NCI-H2171 (cell line): ENCODE measurements at regions not wholly inside any gene's neighbourhood (a gene's known extent, or its start where the extent isn't known, plus 50 kb on each side); places are given as distances from the start of the nearest gene placed in this dataset.
"Not testable (repeated sequence)": the region's sequence is repeated elsewhere in the genome, so short reads cannot be mapped to it uniquely, and the experiment has no call there.

ENCODE experiments used
- DNase-seq: peaks from one replicate; lab custom pipeline; 2025; lab: John Stamatoyannopoulos, UW

DNA sequence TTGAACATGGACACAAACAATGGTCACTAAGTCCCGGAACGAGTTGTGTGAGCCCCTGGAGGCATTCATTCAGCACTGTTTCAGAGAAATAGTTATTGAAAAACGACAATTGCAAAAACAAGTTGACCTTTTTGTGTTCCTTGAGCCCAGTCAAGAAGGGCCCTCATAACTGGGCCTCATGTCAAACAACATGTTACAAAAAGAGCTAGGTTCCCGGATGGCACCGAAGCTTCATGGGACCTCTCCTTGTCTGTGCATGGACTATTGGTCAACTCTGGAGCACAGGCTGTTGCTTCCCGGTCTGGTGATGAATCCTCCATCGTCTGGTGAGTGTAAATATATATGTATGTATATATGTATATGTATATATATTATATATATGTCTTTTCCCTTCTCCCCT is 176.6 kb downstream of the ALG10 start:
- DNase-seq = no peak

DNA sequence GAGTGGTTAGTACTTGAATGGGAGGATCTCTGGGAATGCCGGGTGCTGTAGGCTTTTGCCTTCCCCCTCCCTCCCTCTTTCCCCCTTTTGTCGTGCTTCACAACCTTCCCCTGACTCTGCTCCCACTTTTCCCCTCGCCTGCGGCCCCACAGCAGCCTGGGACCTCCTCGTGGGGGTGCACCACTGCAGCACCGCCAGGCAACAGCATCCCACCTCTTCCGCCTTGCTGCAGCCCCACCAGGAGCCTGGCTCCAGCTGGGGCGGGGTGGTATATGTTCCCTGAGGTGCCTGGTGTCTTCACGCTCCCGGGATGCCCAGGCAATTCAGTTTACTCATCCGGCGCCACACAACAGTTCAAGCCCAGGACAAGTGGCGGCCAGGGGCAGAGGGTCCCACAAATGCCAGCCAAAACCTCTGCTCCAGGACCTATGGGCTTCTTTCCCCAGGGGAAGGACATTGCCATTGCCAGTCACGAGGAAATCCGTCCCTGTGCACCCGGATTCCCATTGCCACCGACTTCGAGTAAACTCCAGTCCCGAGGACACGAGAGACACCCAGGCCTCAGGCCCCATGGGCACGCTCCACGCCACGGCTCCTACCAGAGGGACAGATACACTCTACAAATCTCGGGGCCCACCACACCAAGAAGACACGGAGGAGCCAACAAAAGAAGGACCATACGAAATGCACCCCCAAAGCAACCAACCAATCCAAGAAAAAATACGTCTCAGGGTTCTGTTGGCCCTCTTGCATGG is 181.7 kb downstream of the ALG10 start:
- DNase-seq = no peak

DNA sequence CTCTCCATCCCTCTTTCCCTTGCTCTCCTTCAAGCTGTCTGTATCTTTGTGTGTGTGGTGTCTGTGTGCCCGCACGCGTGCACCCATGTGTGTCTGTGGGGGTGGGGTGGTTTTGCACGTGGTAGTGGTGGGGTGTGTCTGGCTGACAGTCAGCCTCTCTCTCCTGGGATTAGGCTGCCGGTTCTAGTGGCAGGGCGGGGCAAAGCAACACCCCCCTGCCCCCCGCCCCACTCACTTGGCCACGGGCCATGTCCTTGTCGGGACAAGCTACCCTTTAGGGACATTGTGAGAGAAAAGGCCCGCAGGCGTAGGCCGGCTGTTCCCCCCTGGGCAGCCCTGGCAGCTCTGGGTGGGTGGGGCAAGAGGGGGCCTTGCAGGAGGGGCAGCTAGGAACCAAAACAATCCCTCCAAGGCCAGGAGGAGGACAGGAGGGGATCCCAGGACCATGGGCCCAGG is 182.6 kb downstream of the ALG10 start:
- no peak for DNase-seq

DNA sequence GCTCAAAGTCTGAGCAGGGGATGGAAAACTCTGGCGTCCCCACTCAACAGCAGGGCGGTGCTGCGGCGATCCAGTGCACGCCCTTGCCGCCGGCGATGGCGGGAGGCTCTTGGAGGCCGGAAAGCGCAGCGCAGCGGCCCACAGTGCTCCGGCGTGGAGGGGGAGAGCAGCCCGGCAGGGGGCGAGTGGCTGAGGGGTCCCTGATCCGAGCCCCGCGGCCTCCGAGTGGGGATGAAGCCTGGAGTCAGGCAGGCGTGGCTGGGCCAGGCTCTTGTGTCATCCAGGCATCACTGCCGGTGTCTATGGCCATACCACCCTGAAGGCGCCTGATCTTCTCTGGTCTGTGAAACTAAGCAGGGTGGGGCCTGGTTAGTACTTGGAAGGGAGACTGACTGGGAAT is 183.1 kb downstream of the ALG10 start:
- DNase-seq = no peak

DNA sequence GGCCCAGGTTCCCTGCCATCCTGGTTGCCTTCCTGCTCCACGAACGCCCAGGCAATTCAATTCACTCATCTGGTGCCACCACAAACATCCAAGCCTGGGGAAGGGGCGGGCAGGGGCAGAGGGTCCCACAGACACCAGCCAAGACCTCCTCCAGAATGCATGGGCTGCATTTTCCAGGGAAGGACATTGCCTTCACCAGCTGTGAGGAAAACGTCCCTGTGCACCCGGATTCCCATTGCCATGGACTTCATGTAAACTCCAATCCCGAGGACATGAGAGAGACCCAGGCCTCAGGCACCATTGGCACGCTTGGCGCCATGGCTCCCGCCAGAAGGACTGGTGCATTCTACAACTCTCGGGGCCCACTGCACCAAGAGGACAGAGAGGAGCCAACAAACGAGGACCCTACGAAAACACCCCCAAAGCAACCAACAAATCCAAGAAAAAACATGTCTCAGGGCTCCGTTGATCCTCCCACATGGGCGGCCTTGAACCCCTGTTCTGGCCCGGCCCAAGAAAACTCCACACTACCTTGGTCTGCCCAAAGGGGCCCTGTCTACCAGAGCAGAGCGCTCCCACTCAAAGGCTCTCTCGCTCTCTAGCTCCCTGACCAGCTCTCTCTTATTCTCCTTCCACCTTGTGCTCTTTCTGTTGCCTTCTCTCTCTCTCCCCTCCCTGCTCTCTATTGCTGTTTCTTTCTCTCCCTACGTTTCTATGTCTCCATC is 183.9 kb downstream of the ALG10 start:
- no peak for DNase-seq

DNA sequence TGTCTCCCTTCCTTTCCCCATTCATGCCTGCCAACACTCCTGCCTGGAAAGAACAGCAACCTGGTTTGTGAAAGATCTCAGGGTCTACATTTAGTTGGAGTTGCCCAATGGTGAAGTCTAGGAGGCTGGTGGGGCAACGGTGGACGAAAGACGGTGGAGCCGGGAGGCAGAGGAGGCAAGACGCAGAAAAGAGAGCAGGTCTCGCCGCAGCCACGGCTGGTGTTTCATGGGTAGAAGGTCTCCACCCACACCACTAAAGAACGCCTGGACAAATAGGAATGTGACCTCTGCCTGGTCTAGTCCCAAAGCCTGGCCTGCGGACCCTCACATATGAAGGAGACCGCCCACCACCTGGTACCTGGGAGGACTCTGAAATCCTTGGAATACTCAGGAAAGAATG is 185.6 kb downstream of the ALG10 start:
- DNase-seq = no peak

DNA sequence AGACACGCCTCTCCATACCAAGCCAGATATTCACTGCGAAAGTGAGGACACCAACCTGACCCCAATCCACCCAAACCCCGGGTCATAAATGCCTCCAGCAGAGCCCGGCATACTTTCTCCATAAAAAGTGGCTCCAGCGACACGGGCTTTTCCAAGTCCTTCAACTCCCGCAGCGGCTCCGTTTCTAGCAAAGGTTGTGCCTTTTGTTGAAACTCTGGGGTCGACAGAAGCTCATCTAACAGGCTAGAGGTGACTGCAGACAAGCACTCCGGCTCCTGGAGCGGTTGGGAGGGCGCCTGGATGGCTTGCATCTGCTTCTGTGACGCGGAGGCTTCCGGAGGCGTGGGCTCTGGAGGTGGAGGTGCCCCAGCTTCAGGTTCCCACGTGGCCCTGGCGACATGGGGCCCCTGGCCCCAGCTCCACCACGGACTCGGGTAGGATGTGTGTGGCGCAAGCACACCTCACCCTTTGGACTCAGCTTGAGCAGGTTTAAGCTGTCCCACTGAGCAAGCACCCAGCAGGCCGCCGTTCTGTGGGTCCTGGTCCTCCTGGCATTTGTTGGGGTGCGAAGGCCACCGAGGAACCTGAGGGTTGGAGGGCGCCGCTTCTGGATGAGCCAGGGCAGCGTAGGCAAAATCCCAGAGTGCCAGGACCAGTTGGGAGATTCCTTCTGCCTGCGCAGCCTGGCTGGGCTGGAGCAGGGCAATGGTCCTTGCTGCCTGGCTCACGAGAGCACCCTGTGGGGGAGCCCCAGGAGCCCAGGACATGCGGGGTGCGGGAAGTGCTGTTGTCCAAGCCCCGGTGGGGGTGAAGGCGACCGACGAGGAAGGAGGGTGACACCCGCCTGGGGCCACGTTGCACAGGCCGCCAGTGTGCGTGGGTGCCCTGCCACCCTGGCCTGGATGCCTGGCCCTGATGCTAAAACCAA is 186.3 kb downstream of the ALG10 start:
- no peak for DNase-seq

DNA sequence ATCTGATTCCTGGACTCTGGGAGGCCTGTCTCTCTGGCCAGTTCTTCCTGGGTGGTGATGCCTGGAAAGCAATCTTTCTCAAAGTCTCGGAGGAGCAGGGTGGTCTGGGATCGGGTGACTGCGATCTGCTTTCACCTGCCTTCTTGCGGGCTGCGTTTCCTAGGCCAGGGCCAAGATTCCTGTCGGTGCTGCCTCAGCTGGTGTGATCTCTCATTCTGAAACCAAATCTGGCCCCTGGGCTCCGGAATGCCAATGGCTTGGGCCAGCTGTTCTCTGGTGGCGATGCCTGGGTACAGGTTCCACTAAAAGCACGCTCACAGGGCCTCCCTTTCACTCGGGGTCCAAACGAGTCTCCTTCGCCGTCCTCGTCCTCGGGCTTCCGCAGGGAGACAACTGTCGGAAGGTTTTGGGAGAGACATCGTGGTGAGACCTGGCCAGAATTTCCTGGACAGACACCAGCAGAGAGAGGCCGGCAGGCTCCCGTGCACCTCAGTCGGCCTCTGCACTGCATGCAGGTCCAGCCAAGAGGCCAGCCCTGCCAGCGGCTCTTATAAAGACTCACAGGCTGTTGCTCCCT is 187.1 kb downstream of the ALG10 start:
- DNase-seq = no peak

DNA sequence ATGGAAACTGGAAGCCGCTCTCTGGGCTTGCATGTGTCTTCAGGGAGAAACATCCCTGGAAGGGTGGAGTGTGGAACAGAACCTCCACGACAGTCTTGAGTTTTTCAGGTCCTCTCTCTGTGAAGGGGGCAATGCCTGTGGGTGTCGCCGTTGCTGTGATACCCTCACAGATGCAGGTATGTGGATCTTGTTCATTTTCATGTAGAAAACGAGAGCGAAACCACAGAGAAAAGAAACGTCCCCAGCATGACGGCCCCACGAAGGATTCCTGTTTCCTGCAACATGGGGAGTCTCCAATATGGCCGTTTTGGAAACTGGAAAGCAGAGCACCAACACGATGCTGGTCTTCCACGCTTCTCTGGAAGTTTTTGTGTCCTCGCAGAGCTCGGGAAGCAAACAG is 187.9 kb downstream of the ALG10 start:
- DNase-seq = no peak

DNA sequence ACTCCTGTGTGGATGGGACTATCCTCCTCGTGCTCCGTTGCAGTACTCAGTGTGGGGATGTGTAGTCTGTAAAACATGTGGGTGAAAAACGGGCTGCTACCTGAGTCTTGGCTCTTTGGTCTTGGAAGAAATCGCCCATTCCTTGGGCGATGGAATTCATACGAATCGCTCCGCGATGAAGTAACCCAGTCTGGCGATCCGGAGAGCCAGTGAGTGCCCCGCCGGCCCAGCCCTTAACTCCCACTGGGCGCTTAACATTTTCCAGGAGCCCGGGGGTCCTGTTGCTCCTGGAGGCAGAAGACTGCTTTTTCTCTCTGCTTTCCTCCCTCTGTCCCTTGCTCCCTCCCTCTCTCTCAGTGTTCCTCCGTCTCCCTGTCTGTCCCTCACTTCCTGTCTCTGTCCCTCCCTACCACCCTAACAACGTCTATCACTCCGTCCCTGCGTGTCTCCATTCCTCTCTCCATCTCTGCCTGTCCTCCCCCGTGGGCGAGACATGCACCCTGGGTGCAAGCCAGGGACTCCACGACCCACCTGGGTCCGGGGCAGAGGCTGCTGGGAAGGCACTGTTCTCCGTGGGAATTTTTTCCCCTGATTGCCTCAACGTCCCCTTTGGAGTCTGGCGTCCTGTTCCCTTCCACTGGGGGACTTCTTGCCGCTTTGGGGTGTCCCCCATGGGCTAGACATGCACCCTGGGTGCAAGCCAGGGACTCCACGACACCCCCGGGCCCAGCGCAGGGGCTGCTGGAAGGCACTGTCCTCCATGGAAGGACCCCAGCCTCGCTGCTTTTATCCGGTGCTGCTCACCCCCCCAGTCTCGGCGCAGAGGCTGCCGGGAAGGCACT is 188.6 kb downstream of the ALG10 start:
- DNase-seq = no peak

DNA sequence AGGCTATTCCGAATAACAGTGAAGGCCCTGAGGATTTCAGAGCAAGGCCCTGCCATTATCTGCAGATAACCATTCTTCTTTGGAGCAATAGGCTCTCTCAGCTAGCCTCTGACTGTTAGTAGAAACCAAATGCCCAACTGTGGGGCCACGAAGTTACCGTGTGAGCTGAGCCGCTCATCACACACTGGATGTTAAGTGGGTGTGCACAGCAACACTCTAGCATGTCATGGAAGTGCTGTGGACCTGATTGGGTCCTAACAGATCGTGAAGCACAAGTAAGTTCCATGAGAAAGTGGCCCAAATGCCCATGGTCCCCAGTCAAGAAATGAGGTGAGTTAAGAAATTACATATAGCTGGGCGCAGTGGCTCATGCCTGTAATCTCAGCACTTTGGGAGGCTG is 190.4 kb downstream of the ALG10 start:
- DNase-seq = no peak

DNA sequence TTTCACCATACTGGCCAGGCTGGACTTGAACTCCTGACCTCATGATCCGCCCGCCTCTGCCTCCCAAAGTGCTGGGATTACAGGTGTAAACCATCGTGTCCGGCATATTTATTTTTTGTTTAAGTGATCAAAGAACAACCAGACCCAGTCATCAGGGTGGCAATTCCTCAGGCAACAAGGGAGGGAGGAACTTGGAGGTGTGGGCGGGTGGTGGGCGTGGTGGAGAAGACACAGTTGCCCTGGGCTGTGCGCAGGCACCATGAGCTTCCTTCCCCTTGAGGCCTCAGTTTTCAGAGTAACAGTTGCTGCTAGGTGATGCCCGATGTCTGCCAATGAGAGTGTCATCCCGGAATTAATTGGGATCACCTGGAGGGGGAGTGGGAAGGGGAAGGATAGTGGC is 191.7 kb downstream of the ALG10 start:
- DNase-seq = no peak

DNA sequence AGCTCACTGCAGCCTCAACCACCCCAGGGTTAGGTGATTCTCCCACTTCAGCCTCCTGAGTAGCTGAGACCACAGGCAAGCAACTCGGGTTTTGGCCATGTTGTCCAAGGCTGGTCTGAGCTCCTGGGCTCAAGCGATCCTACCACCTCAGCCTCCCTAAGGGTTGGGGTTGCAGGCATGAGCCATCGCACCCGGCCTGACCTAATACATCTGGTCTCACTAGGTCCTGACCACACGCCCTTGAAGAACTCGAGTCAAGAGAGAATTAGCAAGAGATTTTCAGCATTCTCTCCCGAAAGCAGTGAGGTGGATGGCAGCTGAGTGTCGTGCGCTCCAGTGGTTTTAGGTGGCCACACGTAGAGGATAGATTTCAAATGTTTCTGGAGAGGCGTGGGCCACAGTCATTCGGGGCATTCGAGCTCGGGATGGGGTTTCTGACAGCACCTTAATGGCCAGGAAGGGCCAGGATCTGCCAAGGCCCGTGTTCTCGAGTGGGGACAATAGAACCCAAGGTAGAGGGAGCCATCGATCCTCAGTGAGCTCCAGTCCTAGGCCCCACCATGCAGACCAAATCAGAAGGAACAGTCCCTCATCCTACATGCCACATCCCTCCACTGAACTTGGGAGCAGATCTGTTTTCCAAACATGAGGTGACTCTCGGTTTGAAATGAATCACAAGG is 193.1 kb downstream of the ALG10 start:
- no peak for DNase-seq

DNA sequence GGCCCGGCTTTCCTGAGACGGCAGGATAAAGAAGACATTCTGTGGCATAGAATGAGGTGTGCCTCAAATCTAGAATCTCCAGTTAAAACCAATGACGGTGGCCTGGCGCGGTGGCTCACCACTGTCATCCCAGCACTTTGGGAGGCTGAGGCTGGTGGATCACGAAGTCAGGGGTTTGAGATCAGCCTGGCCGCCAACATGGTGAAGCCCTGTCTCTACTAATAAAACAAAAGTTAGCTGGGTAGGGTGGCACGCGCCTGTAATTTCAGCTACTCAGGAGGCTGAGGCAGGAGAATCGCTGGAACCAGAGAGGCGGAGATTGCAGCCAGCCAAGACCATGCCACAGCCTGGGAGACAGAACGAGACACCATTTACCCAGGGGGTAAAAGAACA is 193.6 kb downstream of the ALG10 start:
- no peak for DNase-seq

DNA sequence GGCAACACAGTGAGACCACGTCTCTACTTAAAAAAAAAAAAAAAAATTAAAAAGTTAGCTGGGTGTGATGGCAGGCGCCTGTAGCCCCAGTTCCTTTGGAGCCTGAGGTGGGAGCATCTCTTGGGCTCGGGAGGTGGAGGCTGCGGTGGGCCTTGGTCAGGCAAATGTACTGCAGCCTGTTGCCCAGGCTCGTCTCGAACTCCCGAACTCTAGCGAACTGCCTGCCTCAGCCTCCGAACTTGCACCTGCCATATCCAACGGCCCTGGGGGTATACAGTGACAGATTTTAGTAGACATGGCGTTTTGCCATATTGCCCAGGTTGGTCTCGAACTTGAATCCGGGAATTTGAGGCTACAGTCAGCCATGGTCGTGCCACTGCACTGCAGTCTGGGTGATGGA is 195.4 kb downstream of the ALG10 start:
- DNase-seq = no peak

DNA sequence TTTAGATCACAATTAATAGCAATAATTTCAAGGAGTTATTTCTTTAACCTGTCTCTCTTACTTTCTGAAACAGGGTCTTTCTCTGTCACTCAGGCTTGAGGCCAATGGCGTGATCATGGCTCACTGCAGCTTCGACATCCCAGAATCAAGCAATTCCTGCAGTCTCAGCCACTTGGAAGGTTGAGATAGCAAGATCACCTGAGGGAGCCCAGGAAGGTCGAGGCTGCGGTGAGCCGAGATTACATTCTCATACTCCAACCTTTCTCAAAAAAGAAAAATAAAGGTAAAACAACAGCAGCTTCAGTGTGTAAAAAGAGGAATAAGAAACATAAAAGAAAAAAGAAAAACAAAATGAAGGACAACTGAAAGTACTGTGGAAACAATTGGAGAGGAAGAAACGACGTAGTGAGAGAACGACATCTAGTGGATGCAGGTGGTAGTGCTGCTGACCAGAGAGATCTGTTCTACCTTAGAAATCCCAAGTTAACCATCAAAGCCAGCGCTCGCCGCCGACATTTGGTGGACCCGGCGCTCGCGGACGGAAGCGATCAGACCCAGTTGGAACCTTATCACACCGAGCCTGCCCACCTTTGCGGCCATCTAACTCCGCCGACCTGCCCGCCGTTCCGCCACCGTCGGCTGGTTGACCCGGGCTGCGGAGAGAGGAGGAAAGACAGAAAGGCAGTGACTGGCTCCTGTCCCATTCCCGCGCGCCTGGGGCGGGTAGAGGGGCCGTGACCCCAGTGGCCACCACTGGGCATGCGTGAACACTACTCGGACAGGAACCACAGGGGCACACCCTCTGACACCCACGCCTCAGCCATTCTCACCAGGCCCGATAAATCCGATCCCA is 196.1 kb downstream of the ALG10 start:
- peak; percentile 25 for DNase-seq

DNA sequence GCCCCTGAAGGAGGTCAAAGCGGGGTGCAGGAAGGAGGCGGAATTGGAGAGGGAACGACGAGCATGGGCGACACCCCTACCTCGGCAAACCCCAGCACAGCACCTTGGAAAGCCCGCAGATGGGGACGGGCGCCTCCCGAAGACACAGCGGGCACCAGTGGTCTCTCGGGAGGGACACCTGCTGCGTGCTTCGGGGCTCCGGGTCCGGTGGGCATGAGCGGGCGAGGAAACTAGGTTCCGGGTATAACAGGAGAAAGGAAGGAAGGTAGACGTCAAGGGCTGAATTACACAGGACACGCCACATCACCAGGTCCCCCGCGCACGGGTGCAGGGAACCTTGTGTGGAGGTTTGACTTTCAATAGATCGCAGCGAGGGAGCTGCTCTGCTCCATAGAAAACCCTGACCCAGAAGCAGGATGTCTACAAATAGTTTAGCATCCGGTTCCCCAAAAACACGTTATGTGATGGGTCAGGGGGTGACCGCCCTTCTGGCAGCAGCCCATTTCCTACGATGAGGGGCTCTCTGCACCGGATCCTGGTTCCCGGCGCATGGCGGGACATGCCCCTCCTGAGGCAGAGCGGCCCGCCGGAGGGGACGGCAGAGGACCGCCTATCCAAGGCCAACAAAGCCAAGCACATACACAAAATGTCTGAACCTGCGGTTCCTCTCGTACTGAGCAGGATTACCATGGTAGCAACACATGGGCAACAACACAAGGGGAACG is 196.9 kb downstream of the ALG10 start:
- DNase-seq = no peak

DNA sequence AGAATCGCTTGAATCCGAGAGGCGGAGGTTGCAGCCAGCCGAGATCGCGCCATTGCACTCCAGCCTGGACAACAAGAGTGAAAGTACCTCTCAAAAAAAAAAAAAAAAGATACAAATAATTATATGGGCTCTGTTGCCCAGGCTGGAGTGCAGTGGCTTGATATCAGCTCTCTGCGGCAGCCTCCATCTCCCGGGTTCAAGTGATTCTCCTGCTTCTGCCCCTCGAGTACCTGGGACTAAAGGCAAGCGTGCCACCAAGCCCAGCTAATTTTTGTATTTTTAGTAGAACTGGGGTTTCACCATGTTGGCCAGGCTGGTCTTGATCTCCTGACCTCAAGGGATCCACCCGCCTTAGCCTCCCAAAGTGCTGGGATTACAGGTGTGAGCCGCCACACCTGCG is 197.8 kb downstream of the ALG10 start:
- DNase-seq = not testable (repeated sequence)

DNA sequence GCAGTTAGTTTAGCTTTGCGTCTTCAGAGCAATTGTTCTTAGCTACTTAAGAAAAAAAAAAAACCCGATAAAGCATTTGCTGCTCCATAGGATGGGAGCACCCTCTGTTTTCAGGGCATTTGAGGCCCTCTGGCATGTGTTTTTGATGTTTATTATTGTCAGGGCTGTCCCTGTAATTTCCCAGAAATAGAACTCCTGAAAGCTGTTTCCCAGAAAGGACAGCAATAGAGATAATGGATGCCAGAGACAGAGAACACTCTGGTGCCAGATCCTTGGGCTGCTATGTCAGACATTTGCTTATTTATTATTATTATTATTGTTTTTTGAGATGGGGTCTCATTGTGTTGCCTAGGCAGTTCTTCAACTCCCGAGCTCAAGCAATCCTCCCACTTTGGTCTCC is 201.3 kb downstream of the ALG10 start:
- DNase-seq = no peak
